Hematopoietic multipotent progenitor cell treated with erythropoietin and hydrocortisone succinate and interleukin-3 and kit ligand, for 15 days (in vitro differentiated cells): ENCODE measurements at regions not wholly inside any gene's neighbourhood (a gene's known extent, or its start where the extent isn't known, plus 50 kb on each side); places are given as distances from the start of the nearest gene placed in this dataset.

ENCODE experiments used
- DNase-seq: peaks from one replicate; pipeline ENCODE4 v3.0.0-alpha.2; 2015; ENCODE audit warnings: low spot score

GRCh38 chr22:48351376-48352085 lies 1476.1 kb downstream of the BRD1 start:
- no peak for DNase-seq

GRCh38 chr22:48350456-48350855 lies 1477.2 kb downstream of the BRD1 start:
- no peak for DNase-seq

- no peak for DNase-seq
Observed at GRCh38 chr22:48348855-48349254, 1478.8 kb downstream of the BRD1 start.

- DNase-seq = no peak
Observed at GRCh38 chr22:48347311-48347710, 1480.4 kb downstream of the BRD1 start.

GRCh38 chr22:48346911-48347310 lies 1480.8 kb downstream of the BRD1 start:
- DNase-seq = no peak

- DNase-seq = no peak
Observed at GRCh38 chr22:48346311-48346710, 1481.4 kb downstream of the BRD1 start.

- DNase-seq = no peak
Observed at GRCh38 chr22:48345631-48346030, 1482.0 kb downstream of the BRD1 start.

GRCh38 chr22:48343461-48343860 lies 1484.2 kb downstream of the BRD1 start:
- DNase-seq = no peak

- DNase-seq = no peak
Observed at GRCh38 chr22:48342732-48343131, 1484.9 kb downstream of the BRD1 start.

- DNase-seq = no peak
Observed at GRCh38 chr22:48342016-48342415, 1485.7 kb downstream of the BRD1 start.

GRCh38 chr22:48340727-48341709 lies 1486.7 kb downstream of the BRD1 start:
- no peak for DNase-seq

- no peak for DNase-seq
Observed at GRCh38 chr22:48340191-48340590, 1487.5 kb downstream of the BRD1 start.

- no peak for DNase-seq
Observed at GRCh38 chr22:48338793-48339705, 1488.6 kb downstream of the BRD1 start.

- no peak for DNase-seq
Observed at GRCh38 chr22:48337957-48338792, 1489.5 kb downstream of the BRD1 start.

- no peak for DNase-seq
Observed at GRCh38 chr22:48336339-48337060, 1491.2 kb downstream of the BRD1 start.

GRCh38 chr22:48335442-48336139 lies 1492.1 kb downstream of the BRD1 start:
- no peak for DNase-seq

- DNase-seq = no peak
Observed at GRCh38 chr22:48334971-48335370, 1492.7 kb downstream of the BRD1 start.

GRCh38 chr22:48333816-48334735 lies 1493.6 kb downstream of the BRD1 start:
- DNase-seq = no peak

- DNase-seq = no peak
Observed at GRCh38 chr22:48333323-48333763, 1494.3 kb downstream of the BRD1 start.
